H1 (cell line): ENCODE measurements at regions not wholly inside any gene's neighbourhood (a gene's known extent, or its start where the extent isn't known, plus 50 kb on each side); places are given as distances from the start of the nearest gene placed in this dataset.

Source experiments
- CTCF ChIA-PET: fragments of 300-600 bp; sonication (Branson Sonifier 250); formaldehyde crosslinking; loops from one replicate; lab custom pipeline; 2021; ENCODE audit not compliant: partially characterized antibody; lab: Charles Lee
- POLR2A ChIA-PET: fragments of 300-600 bp; sonication (Branson Sonifier 250); formaldehyde crosslinking; loops from one replicate; lab custom pipeline; 2021; ENCODE audit warnings: inconsistent platforms; ENCODE audit not compliant: partially characterized antibody; lab: Charles Lee
- DNase-seq, 2 experiments: peaks; one replicate each; pipeline versions ENCODE4 v3.0.0 to v3.0.0-alpha.2; 2010 to 2022; ENCODE audit warnings: low spot score in 2 of 2, low read depth in 1 of 2, mixed read lengths in 1 of 2
- FAIRE-seq: peaks from 2 replicates; lab custom pipeline; 2011; peaks lifted over from hg19 to GRCh38; lab: Jason Lieb, UNC
- H2AFZ ChIP-seq: 2 replicates; pipeline ENCODE4 v1.8.1; 2012; ENCODE audit warnings: low read length, inconsistent platforms
- H2AK5ac ChIP-seq: 2 replicates; pipeline ENCODE4 v1.6.1; 2013; ENCODE audit warnings: low read depth, low read length
- H2BK120ac ChIP-seq: replicated peaks from 2 replicates; pipeline ENCODE3; 2013; ENCODE audit warnings: low read depth, low read length, inconsistent platforms
- H2BK12ac ChIP-seq: 2 replicates; pipeline ENCODE4 v1.6.1; 2013; ENCODE audit warnings: low read depth, low read length
- H2BK15ac ChIP-seq: 2 replicates; pipeline ENCODE4 v1.6.1; 2013; ENCODE audit warnings: low read length
- H2BK20ac ChIP-seq: 2 replicates; pipeline ENCODE4 v1.6.1; 2013; ENCODE audit warnings: low read length
- H2BK5ac ChIP-seq: 2 replicates; pipeline ENCODE4 v1.6.1; 2013; ENCODE audit warnings: low read depth, low read length
- H3K14ac ChIP-seq: 2 replicates; pipeline ENCODE4 v1.6.1; 2013; ENCODE audit warnings: inconsistent platforms; ENCODE audit not compliant: insufficient read length
- H3K18ac ChIP-seq: 2 replicates; pipeline ENCODE4 v1.6.1; 2013; ENCODE audit warnings: low read length; ENCODE audit errors: extremely low read depth
- H3K23ac ChIP-seq: 2 replicates; pipeline ENCODE4 v1.6.1; 2013; ENCODE audit warnings: inconsistent platforms; ENCODE audit not compliant: insufficient read length
- H3K23me2 ChIP-seq: 2 replicates; pipeline ENCODE4 v1.6.1; 2013; ENCODE audit warnings: low read depth, low read length
- H3K27ac ChIP-seq: 2 replicates; pipeline ENCODE4 v1.6.1; 2011; ENCODE audit warnings: low read depth, low read length, inconsistent platforms
- H3K27me3 ChIP-seq, 4 experiments: replicated peaks in 1 of 4; 1 replicate in 1 of 4; 2 replicates in 3 of 4; pipeline versions ENCODE4 v1.6.1 to v1.8.1; 2011 to 2013; ENCODE audit warnings: low read length in 3 of 4, mild to moderate bottlenecking in 3 of 4, inconsistent platforms in 2 of 4, mixed read lengths in 2 of 4, moderate library complexity in 1 of 4; ENCODE audit not compliant: control insufficient read depth in 3 of 4, insufficient read depth in 3 of 4; ENCODE audit errors: extremely low read depth in 1 of 4
- H3K36me3 ChIP-seq, 4 experiments: 2 replicates each; pipeline versions ENCODE4 v1.6.1 to v1.8.1; 2011 to 2013; ENCODE audit warnings: mild to moderate bottlenecking in 4 of 4, low read length in 3 of 4, moderate library complexity in 2 of 4, control low read depth in 1 of 4, inconsistent platforms in 1 of 4; ENCODE audit not compliant: insufficient read depth in 4 of 4, control insufficient read depth in 2 of 4
- H3K4ac ChIP-seq: replicated peaks from 2 replicates; pipeline ENCODE3; 2013; ENCODE audit warnings: low read length, low read depth, mixed read lengths, inconsistent platforms; ENCODE audit not compliant: insufficient read length
- H3K4me1 ChIP-seq, 4 experiments: replicated peaks in 1 of 4; 1 replicate in 1 of 4; 2 replicates in 3 of 4; pipeline versions ENCODE4 v1.6.1 to v1.8.1; 2011 to 2013; ENCODE audit warnings: low read length in 3 of 4, inconsistent platforms in 2 of 4, mixed read lengths in 1 of 4; ENCODE audit not compliant: insufficient read depth in 4 of 4, control insufficient read depth in 3 of 4
- H3K4me2 ChIP-seq, 2 experiments: 2 replicates each; pipeline versions ENCODE4 v1.6.1 to v1.8.1; 2011 to 2013; ENCODE audit warnings: low read depth in 2 of 2, low read length in 2 of 2, control low read depth in 1 of 2, inconsistent platforms in 1 of 2, mild to moderate bottlenecking in 1 of 2; ENCODE audit not compliant: insufficient read depth in 1 of 2
- H3K4me3 ChIP-seq, 4 experiments: fragments of 200-600, 300-600 bp in 1 of 4; sonication (generic), shearing (Covaris generic), sonication (Bioruptor Twin) in 1 of 4; 2 replicates each; pipeline versions ENCODE4 v1.5.1 to v1.8.1; 2011 to 2016; ENCODE audit warnings: low read length in 4 of 4, low read depth in 3 of 4, control low read depth in 2 of 4, inconsistent platforms in 2 of 4, mild to moderate bottlenecking in 2 of 4, mixed read lengths in 1 of 4, moderate library complexity in 1 of 4; ENCODE audit not compliant: insufficient read depth in 2 of 4; ENCODE audit errors: extremely low read depth in 1 of 4
- H3K56ac ChIP-seq: replicated peaks from 2 replicates; pipeline ENCODE3; 2013; ENCODE audit warnings: low read depth, mild to moderate bottlenecking, mixed read lengths, low read length, inconsistent platforms; ENCODE audit not compliant: insufficient read length
- H3K79me1 ChIP-seq: 2 replicates; pipeline ENCODE4 v1.6.1; 2013; ENCODE audit warnings: low read depth, low read length, control low read depth
- H3K79me2 ChIP-seq, 2 experiments: 2 replicates each; pipeline versions ENCODE4 v1.6.1 to v1.8.1; 2012 to 2013; ENCODE audit warnings: low read length in 2 of 2, mild to moderate bottlenecking in 2 of 2, inconsistent platforms in 1 of 2; ENCODE audit not compliant: insufficient read depth in 2 of 2, control insufficient read depth in 1 of 2
- H3K9ac ChIP-seq, 4 experiments: replicated peaks in 1 of 4; 1 replicate in 1 of 4; 2 replicates in 3 of 4; pipeline versions ENCODE4 v1.6.1 to v1.8.1; 2011 to 2013; ENCODE audit warnings: low read depth in 3 of 4, low read length in 3 of 4, control low read depth in 2 of 4, mild to moderate bottlenecking in 2 of 4, moderate library complexity in 2 of 4, inconsistent platforms in 1 of 4; ENCODE audit errors: extremely low read depth in 1 of 4
- H3K9me3 ChIP-seq, 2 experiments: 2 replicates each; pipeline versions ENCODE4 v1.6.1 to v1.8.1; 2012 to 2013; ENCODE audit warnings: mild to moderate bottlenecking in 2 of 2, moderate library complexity in 2 of 2, control low read depth in 1 of 2, inconsistent platforms in 1 of 2, low read depth in 1 of 2, low read length in 1 of 2, mixed read lengths in 1 of 2; ENCODE audit not compliant: insufficient read depth in 2 of 2
- H4K20me1 ChIP-seq, 2 experiments: replicated peaks in 1 of 2; 2 replicates each; pipeline versions ENCODE3 to v1.8.1; 2011 to 2013; ENCODE audit warnings: inconsistent platforms in 2 of 2, low read length in 2 of 2, mild to moderate bottlenecking in 1 of 2; ENCODE audit not compliant: insufficient read depth in 2 of 2, control insufficient read depth in 1 of 2
- H4K5ac ChIP-seq: 2 replicates; pipeline ENCODE4 v1.6.1; 2013; ENCODE audit warnings: low read length, low read depth, mixed read lengths, inconsistent platforms; ENCODE audit not compliant: insufficient read length
- H4K8ac ChIP-seq: 2 replicates; pipeline ENCODE4 v1.8.0; 2013; ENCODE audit warnings: mild to moderate bottlenecking, moderate library complexity, low read length, inconsistent platforms; ENCODE audit not compliant: insufficient read depth; ENCODE audit errors: extremely low read depth
- H4K91ac ChIP-seq: replicated peaks from 2 replicates; pipeline ENCODE3; 2013; ENCODE audit warnings: low read length, mixed read lengths, inconsistent platforms; ENCODE audit not compliant: insufficient read length
- BRCA1 ChIP-seq: IDR thresholded peaks from 2 replicates; pipeline ENCODE4 v1.6.1; 2012; ENCODE audit warnings: low read depth, low read length, improper control_type of control experiment
- JUN ChIP-seq: IDR thresholded peaks from 2 replicates; pipeline ENCODE4 v1.6.1; 2011; ENCODE audit warnings: low read depth, mild to moderate bottlenecking, improper control_type of control experiment, low read length
- POU5F1 ChIP-seq: IDR thresholded peaks from 2 replicates; pipeline ENCODE4 v1.6.1; 2011; ENCODE audit warnings: low read depth, mild to moderate bottlenecking, low read length, moderate library complexity
- SIRT6 ChIP-seq: IDR thresholded peaks from one replicate; pipeline ENCODE4 v1.7.1; 2012; ENCODE audit warnings: low read length, inconsistent platforms
- SP1 ChIP-seq: IDR thresholded peaks from 2 replicates; pipeline ENCODE4 v1.6.1; 2011; ENCODE audit warnings: low read depth, low read length
- SUZ12 ChIP-seq: fragments of 200-600 bp; sonication (generic); IDR thresholded peaks from 2 replicates; pipeline ENCODE4 v1.6.1; 2012; ENCODE audit warnings: mild to moderate bottlenecking, inconsistent platforms, low read length, moderate library complexity, mixed read lengths
- TCF12 ChIP-seq: IDR thresholded peaks from 2 replicates; pipeline ENCODE4 v1.6.1; 2011; ENCODE audit warnings: low read depth, mild to moderate bottlenecking, low read length
- YY1 ChIP-seq: IDR thresholded peaks from 2 replicates; pipeline ENCODE4 v1.6.1; 2011; ENCODE audit warnings: low read depth, mild to moderate bottlenecking, low read length
- WGBS, 2 experiments: shearing (Covaris generic) in 1 of 2; methylation state at CpG; one replicate each; pipeline versions ENCODE4 v1.1.6 to v1.1.7; 2013 to 2015; ENCODE audit warnings: low lambda C conversion rate in 2 of 2, mixed read lengths in 2 of 2, inconsistent platforms in 1 of 2, low coverage in 1 of 2, missing lambda C conversion rate in 1 of 2; ENCODE audit not compliant: insufficient replicate concordance in 2 of 2, insufficient coverage in 1 of 2, insufficient read length in 1 of 2; ENCODE audit errors: extremely low coverage in 1 of 2, missing lambda C conversion rate in 1 of 2; 5-methylcytosine and 5-hydroxymethylcytosine counted together

DNA sequence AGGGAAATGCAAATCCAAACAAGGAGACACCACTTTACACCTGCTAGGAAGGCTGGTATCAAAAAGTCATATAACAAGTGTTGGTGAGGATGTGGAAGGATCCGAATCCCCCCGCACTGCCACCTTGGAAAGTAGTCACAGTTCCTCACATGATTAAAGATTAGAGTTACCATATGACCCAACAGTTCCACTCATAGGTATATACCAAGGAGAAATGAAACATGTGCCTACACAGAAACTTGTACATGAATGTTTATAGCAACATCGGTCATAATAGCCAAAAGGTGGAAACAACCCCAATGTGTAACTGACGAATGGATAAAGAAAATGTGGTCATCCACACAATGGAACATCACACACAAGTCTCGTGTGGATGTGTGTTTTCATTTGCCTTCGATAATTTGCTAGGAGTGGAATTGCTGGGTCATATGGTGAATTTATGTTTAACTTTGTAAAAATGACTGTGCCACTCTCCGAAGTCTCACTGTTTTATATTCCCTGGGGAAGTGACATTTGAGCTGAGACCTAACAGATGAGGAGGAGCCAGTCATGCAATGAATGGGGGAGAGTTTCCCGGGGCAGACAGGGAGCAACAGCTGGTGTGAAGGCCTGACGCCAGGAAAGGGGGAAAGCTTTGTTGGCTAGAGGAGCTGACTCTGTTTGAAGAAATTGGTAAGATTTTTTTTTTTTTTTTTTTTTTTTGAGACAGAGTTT lies 125.9 kb upstream of the MLN start:
- Histone ChIP-seq H2BK20ac (no peak overlapping the region), H3K36me3 (no peaks in the 10 kb centered on the region), H3K14ac (no peak overlapping the region), H2AFZ (no peak overlapping the region), H3K23me2 (no peaks in the 10 kb centered on the region), H3K4me3 (no peak overlapping the region), H3K79me2 (no peaks in the 10 kb centered on the region), H3K18ac (no peak overlapping the region), H2BK120ac (no peak overlapping the region), H2BK15ac (no peak overlapping the region), H3K27ac (no peak overlapping the region), H3K27me3 (peaks cover 0 to 1% (median 0%) of the 10 kb centered on the region in 4 experiments; a peak in 2 of 7 replicates), H4K20me1 (no peaks in the 10 kb centered on the region), H3K4ac (no peak overlapping the region), H4K5ac (no peak overlapping the region), H3K4me1 (peaks cover 0 to 16% (median 8%) of the 10 kb centered on the region in 4 experiments; a peak in 5 of 7 replicates), H4K8ac (no peak overlapping the region), H3K23ac (no peak overlapping the region), H3K79me1 (no peaks in the 10 kb centered on the region), H2AK5ac (no peak overlapping the region), H2BK5ac (no peak overlapping the region), H3K9me3 (no peaks in the 10 kb centered on the region), H2BK12ac (no peak overlapping the region), H4K91ac (no peak overlapping the region), H3K9ac (no peak overlapping the region), H3K56ac (no peak overlapping the region), H3K4me2 (no peak overlapping the region)
- 86% methylated on average over 9 of the region's 9 CpGs; no CpG with 5 or more reads in 1 of the 2 experiments for WGBS, 2 experiments
- FAIRE-seq (no peak), DNase-seq (no peak)
- TF ChIP-seq YY1 (no peak), TCF12 (no peak), POU5F1 (no peak), BRCA1 (no peak), SUZ12 (no peak), SIRT6 (no peak), SP1 (no peak), JUN (no peak)
- ChIA-PET CTCF (interaction anchor here (0.8 to 3.7 kb wide), 3 partner anchors 19 to 97 kb away, joined by 3 to 17 read pairs (median 6); no protein-coding TSS in a partner anchor), POLR2A (no interaction called here)
